ENCODE measurements at regions not wholly inside any gene's neighbourhood (a gene's known extent, or its start where the extent isn't known, plus 50 kb on each side); places are given as distances from the start of the nearest gene placed in this dataset.

DNA sequence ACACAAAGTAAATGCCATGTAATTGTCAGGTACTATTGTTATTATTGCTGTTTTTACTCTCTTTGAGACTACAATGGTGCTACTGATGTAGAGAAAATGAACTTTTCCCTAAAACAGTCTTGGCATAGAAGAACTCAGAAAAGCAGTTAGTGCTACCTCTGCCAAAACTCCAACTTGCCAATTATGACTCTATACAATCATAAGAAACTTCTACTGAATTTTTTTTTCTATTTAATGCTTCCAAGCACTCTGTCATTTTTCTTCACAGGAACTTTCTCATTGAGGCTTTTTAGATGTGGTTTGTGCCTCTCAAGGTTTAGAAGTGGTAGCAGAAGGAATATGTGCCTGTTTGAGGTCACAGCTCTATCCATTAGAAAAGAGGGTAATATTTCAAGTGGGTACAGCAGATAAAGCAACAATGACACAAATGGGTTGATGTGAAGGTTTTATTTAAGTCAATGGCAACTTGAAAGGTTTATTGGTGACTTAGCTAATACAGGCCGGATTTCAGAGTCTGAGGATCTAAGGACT lies 64.0 kb upstream of the FERD3L start:
- Histone ChIP-seq H3K4me2 (no peak overlapping the region), H3K9me3 (no peaks in the 10 kb centered on the region), H3K27ac (no peak overlapping the region), H3K4me1 (no peaks in the 10 kb centered on the region), H3K4me3 (no peak overlapping the region)
- ChIA-PET CTCF (no interaction called here), POLR2A (no interaction called here)
- DNase-seq (ENCODE audit: low read depth in 1 of 2, low spot score in 1 of 2) (no peak), ATAC-seq (no peak), FAIRE-seq (no peak)
- WGBS (ENCODE audit: missing lambda C conversion rate): 11% methylated on average over 1 of the region's 1 CpG
- TF ChIP-seq EHMT2 (IDR thresholded peaks at IDR 0.05; ENCODE audit: low read depth): no peak
- no peak for TF ChIP-seq EHF (CRISPR knock-in tag; IDR thresholded peaks at IDR 0.05)
- no peak for TF ChIP-seq NR3C1 (IDR thresholded peaks at IDR 0.05)
- no peak for TF ChIP-seq RCOR1 (IDR thresholded peaks at IDR 0.05; ENCODE audit: low read depth, low read length)

DNA sequence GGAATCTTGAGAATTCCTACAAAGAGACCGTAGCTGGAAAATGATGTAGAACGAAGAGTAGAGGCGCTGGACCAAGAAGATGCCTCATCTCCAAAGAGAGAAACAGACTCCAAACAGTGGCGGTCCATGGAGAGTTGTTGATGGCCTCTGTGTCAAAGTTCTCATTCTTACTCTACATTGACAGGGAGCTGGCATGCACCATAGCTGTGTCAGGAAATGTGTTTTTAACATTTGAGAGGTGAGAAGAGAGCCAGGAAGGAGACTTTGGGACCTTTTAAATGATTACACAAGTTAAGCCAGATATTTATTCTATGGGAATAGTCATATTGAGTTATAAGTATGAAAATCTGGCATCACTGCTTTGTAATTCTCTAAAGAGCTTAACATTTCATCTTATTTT lies 61.5 kb upstream of the FERD3L start:
- FAIRE-seq: no peak
- no peak for DNase-seq (ENCODE audit: low read depth in 1 of 2, low spot score in 1 of 2)
- Histone ChIP-seq H3K4me3 (no peak overlapping the region), H3K4me2 (no peak overlapping the region), H3K4me1 (no peaks in the 10 kb centered on the region), H3K27ac (no peak overlapping the region), H3K9me3 (no peaks in the 10 kb centered on the region)
- no peak for ATAC-seq
- POLR2A ChIA-PET: no interaction called here
- 30% methylated on average over 4 of the region's 4 CpGs for WGBS (ENCODE audit: missing lambda C conversion rate)
- CTCF ChIA-PET: no interaction called here
- TF ChIP-seq EHF (CRISPR knock-in tag; IDR thresholded peaks at IDR 0.05) (no peak), RFX5 (IDR thresholded peaks at IDR 0.05) (no peak), RARB (CRISPR knock-in tag; IDR thresholded peaks at IDR 0.05) (no peak), CBX2 (IDR thresholded peaks at IDR 0.05; ENCODE audit: borderline replicate concordance, low read depth) (no peak), NPAS2 (CRISPR knock-in tag; IDR thresholded peaks at IDR 0.05; ENCODE audit: borderline replicate concordance) (no peak), MAFK (IDR thresholded peaks at IDR 0.05; ENCODE audit: partially characterized antibody) (no peak), NR3C1 (IDR thresholded peaks at IDR 0.05) (no peak), KDM1A (IDR thresholded peaks at IDR 0.05; ENCODE audit: low read depth) (no peak), JUN (IDR thresholded peaks at IDR 0.05) (no peak), CHD2 (IDR thresholded peaks at IDR 0.05; ENCODE audit: low read length, partially characterized antibody) (no peak), TFCP2L1 (CRISPR knock-in tag; IDR thresholded peaks at IDR 0.05) (no peak), ZNF302 (CRISPR knock-in tag; IDR thresholded peaks at IDR 0.05) (no peak), FOSB (CRISPR knock-in tag; IDR thresholded peaks at IDR 0.05) (no peak), EHMT2 (IDR thresholded peaks at IDR 0.05; ENCODE audit: low read depth) (no peak), ESRRA (IDR thresholded peaks at IDR 0.05; ENCODE audit: borderline replicate concordance, low read length) (no peak), POLR2AphosphoS2 (conservative IDR thresholded peaks at IDR 0.05; ENCODE audit: low read length) (no peak)
- TF ChIP-seq, protein P1, sequence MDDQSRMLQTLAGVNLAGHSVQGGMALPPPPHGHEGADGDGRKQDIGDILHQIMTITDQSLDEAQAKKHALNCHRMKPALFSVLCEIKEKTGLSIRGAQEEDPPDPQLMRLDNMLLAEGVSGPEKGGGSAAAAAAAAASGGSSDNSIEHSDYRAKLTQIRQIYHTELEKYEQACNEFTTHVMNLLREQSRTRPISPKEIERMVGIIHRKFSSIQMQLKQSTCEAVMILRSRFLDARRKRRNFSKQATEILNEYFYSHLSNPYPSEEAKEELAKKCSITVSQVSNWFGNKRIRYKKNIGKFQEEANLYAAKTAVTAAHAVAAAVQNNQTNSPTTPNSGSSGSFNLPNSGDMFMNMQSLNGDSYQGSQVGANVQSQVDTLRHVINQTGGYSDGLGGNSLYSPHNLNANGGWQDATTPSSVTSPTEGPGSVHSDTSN (IDR thresholded peaks at IDR 0.05): no peak
- TF ChIP-seq, protein P2, sequence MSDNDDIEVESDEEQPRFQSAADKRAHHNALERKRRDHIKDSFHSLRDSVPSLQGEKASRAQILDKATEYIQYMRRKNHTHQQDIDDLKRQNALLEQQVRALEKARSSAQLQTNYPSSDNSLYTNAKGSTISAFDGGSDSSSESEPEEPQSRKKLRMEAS (IDR thresholded peaks at IDR 0.05): no peak
- TF ChIP-seq, protein P3, sequence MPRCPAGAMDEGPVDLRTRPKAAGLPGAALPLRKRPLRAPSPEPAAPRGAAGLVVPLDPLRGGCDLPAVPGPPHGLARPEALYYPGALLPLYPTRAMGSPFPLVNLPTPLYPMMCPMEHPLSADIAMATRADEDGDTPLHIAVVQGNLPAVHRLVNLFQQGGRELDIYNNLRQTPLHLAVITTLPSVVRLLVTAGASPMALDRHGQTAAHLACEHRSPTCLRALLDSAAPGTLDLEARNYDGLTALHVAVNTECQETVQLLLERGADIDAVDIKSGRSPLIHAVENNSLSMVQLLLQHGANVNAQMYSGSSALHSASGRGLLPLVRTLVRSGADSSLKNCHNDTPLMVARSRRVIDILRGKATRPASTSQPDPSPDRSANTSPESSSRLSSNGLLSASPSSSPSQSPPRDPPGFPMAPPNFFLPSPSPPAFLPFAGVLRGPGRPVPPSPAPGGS (IDR thresholded peaks at IDR 0.05): no peak
- TF ChIP-seq, protein P4, sequence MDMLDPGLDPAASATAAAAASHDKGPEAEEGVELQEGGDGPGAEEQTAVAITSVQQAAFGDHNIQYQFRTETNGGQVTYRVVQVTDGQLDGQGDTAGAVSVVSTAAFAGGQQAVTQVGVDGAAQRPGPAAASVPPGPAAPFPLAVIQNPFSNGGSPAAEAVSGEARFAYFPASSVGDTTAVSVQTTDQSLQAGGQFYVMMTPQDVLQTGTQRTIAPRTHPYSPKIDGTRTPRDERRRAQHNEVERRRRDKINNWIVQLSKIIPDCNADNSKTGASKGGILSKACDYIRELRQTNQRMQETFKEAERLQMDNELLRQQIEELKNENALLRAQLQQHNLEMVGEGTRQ (IDR thresholded peaks at IDR 0.05): no peak

DNA sequence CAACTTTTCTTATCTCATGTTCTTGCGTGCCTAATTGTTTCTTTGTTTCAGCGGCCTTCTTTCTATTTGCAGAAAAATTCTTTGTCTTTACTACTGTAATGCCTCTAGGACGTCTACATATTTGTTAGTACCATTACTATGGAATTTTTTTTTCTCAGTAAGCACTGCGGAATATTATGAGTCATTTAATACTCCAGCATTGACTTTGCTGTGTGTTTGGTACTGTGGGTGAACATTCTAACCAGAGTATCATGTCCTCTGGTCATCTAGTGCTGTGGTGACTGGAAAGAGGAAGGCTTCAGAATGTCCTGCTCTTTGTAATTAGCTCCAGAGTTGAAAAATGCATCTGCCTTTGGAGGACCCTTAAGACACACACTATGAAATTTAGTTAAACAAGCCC lies 58.5 kb upstream of the FERD3L start:
- Histone ChIP-seq H3K27ac (no peak overlapping the region), H3K9me3 (no peaks in the 10 kb centered on the region), H3K4me2 (no peak overlapping the region), H3K4me1 (no peaks in the 10 kb centered on the region), H3K4me3 (no peak overlapping the region)
- ChIA-PET CTCF (no interaction called here), POLR2A (no interaction called here)
- ATAC-seq: no peak
- no peak for FAIRE-seq
- no peak for TF ChIP-seq KDM1A (IDR thresholded peaks at IDR 0.05; ENCODE audit: low read depth)
- 24% methylated on average over 4 of the region's 4 CpGs for WGBS (ENCODE audit: missing lambda C conversion rate)
- DNase-seq (ENCODE audit: low read depth in 1 of 2, low spot score in 1 of 2): no peak

Data from A549 (cell line).